Stimulated activated CD4-positive, alpha-beta T cell treated with anti-CD3 and anti-CD28 coated beads, TNF-alpha, amount 100 ng/mL, for 24 hours (primary cell): ENCODE measurements at regions not wholly inside any gene's neighbourhood (a gene's known extent, or its start where the extent isn't known, plus 50 kb on each side); places are given as distances from the start of the nearest gene placed in this dataset.
"Not testable (repeated sequence)": the region's sequence is repeated elsewhere in the genome, so short reads cannot be mapped to it uniquely, and the experiment has no call there.

ENCODE experiments used
- DNase-seq, 3 experiments: peaks; one replicate each; pipeline ENCODE4 v3.0.0-alpha.2; 2020; ENCODE audit warnings: low read depth in 3 of 3

DNA sequence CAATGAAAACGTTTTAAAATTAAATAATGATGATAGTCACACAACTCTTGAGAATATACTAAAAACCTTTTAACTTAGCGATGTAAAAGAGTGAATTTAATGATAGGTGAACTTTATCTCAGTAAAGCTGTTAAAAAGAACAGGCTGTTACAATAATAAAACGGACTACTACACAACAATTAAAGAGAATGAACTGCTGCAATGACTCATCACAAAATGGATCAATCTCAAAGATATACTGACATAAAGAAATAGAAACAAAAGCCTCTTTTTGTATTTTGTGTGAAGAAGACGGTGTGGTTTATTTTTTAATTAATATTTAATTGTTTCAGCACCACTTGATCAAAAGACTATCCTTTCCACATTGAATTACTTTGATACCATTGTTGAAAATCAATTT is 352.4 kb upstream of the GJE1 start:
- DNase-seq, result no peak

GRCh38 chr6:141764388-141764787 is 368.3 kb upstream of the GJE1 start:
- no peak for DNase-seq

DNA sequence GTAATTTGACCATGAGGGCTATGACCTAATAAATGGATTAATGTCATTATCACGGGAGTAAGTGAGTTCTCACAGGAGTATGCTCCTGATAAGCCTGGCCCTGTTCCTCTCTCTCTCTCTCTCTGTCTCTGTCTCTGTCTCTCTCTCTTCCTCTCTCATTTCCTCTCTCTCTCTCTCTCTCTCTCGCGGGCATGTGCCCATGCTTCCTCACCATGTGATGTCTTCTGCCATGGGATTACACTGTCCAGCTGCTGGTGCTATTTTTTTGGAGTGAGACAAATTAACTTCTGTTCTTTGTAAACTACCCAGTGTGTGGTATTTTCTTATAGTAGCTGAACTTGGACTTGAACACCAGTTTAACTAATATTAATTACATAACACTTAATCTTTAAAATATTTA is 374.3 kb upstream of the GJE1 start:
- no peak for DNase-seq

DNA sequence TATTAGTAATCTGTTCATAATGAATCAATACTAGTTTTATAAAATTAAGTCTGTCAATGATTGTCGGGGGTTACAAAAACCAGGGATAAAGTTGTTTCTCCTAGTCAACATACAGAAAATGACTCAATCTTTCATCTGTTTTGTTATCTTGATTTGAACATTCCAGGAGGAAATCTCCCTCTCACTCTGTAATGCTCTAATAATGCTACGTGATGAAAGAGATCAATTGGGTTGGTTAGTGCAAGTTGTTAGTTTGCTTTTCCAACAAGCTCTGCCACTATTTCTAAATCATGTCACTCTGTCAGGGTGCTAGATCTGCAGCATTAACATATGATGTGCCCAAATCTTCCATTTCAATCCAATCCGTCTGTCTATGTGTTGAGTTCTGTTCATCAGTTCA is 379.5 kb upstream of the GJE1 start:
- no peak for DNase-seq

GRCh38 chr6:141752677-141753076 is 380.0 kb upstream of the GJE1 start:
- no peak for DNase-seq

- DNase-seq, result not testable (repeated sequence)
Observed at GRCh38 chr6:141746324-141746723, 386.4 kb upstream of the GJE1 start.

- no peak for DNase-seq
Observed at GRCh38 chr6:141744971-141745370, 387.8 kb upstream of the GJE1 start.

DNA sequence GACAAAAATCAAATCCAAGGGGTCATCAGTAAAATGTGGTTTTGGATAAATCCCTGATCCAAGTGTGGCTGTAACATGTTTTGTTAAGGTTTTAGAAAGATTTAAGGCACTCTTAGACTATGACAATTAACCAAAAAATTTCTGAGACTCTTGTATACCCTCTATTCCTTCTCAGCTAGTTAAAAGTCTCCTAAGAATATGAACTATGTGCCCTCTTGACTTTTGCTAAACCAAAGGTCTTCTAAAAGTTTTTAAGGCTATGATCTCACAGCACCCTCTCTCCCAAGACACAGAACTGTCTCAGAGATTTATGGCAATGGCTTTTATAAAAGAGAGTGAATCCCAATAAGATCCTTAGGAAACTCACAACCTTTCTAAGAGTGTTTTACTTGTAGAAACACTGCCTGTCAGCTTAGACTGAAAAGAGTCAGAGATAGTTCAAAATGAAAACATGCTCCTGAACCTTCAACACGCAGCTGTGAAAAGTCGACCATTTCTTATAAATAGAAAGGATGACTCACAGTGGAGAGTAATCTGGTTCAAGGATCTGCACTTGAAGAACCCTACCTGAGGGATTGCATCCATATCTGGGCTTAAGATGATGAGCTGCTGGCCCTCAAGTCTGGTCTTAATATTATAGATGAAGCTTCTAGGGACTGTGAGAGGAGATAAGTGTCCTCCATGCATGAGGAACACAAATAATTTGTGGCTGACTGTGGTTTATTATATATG is 388.4 kb upstream of the GJE1 start:
- no peak for DNase-seq

DNA sequence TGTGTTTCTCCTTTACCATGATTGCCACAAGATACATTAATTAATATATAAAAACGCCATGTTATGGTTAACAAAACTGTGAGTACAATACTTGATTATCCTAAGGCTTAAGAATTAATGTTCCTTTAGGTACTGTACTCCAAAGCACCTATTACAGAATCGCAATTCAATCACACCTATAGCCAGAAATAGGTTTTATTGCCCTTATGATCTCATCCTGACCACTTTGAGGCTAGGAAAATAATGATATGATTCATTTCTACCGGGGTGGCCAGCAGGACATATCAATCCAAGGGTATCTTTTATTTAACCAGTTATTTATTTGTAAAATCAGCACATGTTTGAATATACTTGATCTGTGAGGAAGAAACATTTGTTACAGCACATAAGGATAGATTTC is 396.6 kb upstream of the GJE1 start:
- DNase-seq, result no peak

- no peak for DNase-seq
Observed at GRCh38 chr6:141735126-141735525, 397.6 kb upstream of the GJE1 start.

DNA sequence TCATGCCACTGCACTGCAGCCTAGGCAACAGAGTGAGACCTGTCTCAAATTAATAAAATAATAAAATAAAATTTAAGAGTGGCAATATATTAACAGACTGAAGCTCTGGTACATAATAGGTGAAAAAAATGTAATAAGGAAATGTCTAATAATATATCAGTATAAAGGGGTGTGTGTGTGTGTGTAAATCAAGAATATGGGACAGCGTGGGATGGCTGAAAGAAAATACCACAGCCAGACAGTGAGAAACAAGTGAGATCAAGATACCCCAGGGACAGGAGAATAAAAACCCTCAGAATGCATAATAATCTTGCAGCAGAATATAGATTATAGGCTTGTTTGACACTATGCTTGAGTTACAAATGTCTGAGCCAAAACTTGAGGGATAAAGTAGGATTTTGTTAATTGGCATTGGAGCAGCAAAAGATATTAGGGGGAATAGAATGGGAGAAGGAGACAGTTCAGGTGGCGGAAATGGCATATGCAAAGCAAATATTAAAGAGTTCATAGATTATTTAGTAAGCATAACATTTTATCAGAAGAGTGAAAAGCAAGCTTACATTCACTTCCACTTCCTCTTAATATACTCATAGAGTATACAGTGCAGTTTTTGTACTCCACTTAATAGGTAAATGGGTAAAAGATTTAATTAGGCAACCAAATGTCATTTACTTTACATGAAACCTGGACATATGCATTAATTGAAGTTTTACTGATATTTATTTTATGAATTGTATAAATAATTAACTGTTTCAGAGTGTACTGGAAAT is 398.5 kb upstream of the GJE1 start:
- DNase-seq, result no peak

DNA sequence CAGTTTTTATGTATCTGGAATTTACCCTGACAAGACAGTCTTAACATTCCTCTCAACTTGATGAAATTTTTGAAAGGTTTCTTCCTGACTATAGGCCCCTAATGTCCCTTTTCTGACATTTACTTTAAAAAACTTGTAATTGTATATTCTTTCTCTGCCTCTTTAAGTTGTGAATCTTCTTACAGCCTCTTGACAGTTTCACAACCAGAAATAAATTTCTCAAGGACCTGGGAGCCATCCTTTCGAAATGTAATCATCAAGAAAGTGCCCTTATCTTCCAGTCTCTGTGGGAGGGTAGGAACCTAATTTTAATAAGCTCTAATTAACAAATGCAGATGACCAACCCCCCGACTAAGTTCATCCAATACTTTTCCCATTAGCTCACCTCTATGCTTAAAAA is 403.6 kb upstream of the GJE1 start:
- no peak for DNase-seq

DNA sequence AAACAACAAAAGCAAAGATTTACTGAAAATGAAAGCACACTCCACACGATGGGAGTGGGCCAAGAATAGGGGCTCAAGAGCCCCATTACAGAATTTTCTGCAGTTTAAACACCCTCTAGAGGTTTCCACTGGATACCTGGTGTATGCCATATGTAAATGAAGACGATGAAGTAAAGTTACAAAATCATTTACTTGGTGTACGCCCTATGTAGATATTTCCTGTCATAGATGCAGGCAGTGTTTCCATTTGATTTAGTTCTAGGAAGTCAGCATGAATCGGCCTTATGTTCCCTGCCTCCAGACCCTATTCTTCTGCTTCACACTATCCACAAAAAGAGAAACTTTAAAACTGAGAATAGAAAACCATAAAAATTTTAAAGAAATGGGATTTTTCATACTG is 404.4 kb upstream of the GJE1 start:
- no peak for DNase-seq

GRCh38 chr6:141726248-141726647 is 406.5 kb upstream of the GJE1 start:
- no peak for DNase-seq

DNA sequence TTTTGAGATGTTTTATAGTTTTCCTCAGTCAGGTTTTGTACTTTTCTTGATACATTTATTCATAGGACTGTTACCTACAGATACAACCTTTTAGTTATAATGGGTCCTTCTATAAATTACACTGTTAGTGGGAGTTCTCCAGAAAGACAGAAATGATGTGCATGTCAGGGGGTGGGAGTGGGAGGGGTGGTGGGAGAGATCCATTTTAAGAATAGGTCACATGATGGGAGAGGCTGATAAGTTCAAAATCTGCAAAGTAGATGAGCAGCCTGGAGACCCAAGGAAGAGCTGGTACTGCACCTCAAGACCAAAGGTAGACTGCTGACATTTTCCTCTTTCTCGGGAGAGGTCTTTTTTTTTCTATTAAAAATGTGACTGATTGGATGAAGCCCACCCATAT is 408.0 kb upstream of the GJE1 start:
- no peak for DNase-seq

DNA sequence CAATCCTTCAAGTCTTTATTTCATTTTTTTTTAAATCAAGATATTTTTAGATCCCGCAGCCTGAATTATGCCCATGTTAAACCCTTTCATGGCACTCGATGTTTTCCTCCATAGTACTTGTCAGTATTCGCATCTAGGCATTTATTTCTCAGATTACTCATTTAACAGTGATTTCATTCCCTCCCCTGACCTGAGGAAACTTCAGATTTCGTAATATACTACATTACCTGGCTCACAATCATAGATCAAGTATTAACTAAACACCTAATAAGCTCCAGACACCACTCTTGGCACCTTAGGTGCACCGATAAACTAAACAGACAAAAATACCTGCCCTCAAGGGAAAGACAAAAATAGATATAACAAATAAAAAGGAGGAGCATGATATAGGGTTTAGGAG is 413.2 kb upstream of the GJE1 start:
- no peak for DNase-seq

DNA sequence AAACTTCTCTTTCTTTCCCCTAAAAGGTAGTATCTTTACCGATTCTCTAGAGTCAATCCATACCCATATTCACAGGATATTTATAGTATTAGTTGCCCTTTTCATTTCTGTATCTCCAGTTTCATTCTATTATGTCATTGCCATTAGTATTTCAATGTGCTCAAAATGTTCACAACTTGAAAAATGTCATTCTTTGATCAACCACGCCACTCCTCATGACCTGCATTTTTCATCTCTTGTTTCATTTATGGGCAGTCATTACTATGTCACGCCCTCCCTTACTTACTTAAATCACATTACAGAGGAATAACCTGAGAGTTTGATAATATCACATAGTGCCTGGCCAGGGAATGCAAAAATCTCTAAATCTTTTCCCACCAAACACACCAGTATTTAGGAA is 427.3 kb upstream of the GJE1 start:
- no peak for DNase-seq

DNA sequence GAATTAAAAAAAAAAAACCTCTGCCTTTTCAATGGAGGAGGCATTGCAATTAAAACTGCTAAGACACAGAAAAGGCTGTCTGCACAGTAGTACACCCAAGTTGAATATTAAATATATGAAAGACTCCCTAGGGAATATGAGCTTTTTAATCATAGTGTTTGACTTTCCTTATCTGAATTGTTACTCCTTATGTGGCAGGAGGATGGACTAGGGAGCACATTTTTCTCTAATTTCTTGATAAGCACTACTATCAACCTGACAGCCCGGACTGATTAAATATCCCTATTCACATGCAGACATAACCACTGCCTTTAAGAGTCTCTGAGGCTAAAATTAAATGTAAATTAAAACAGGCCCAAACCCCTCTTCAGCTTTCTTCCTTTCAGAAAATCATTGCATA is 428.6 kb upstream of the GJE1 start:
- no peak for DNase-seq

DNA sequence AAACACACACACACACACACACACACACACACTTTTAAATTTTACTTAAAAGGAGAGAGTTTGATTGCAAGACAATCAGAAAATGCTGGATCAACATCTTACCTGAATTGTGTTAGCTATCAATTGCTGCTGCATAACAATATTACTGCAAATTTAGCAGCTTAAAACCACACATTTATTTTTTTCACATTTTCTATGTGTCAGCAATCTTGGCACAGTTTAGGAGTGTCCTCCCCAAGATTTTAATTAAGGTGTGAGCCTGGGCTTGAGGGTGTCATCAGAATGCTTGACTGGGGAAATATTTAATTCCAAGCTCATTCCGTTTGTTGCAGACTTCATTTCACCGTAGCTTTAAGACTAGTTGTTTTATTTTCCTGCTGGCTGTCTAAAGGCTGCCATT is 431.0 kb upstream of the GJE1 start:
- DNase-seq, result no peak

DNA sequence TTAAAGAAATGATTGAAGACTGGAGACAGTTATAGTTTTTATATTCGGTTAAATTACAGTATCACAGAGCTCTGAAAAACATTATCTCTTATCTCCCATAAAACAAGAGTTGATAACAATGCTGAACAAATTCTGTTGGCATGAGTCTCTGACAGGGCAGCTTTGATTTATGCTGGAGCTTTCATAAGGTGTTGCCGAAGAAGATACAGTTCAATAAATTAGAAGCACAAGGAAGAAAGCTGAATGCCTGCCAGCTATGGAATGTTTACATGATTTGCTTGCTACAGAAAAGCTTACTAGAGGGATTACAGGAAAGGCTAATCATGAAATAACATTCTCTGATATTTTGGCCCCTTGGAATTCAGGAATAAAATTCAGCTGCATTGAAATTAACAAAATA is 431.9 kb upstream of the GJE1 start:
- DNase-seq, result no peak

- no peak for DNase-seq
Observed at GRCh38 chr6:141688916-141689315, 443.8 kb upstream of the GJE1 start.

GRCh38 chr6:141685416-141685815 is 447.3 kb upstream of the GJE1 start:
- no peak for DNase-seq

DNA sequence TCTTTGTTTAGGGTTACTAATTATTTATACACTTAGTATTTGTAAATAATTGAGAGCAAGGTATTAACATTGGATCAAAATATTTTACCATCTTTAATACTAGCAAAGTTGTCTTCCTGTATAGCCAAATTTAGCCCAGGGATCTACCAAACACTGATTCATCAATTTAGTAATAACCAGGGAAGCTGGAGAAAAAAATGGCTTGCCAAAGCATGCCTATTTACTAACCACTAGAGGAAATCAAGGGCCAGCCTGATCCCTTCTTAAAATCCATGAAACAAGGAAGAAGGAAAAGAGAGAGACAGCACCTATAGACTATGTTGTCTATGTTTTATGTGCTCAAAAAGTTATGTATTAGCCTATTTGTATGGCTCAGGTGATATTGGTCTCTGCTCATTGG is 450.3 kb upstream of the GJE1 start:
- no peak for DNase-seq
